Immature natural killer cell (primary cell): ENCODE measurements at regions not wholly inside any gene's neighbourhood (a gene's known extent, or its start where the extent isn't known, plus 50 kb on each side); places are given as distances from the start of the nearest gene placed in this dataset.

Experiments
- DNase-seq, 3 donors: peaks; one replicate each; pipeline ENCODE4 v3.0.0; 2022; ENCODE audit warnings: mixed read lengths in 1 of 3
- H3K27ac Mint-ChIP-seq, 6 donors: one replicate each; pipeline ENCODE4 v1.8.0; 2020; ENCODE audit warnings: mixed read lengths in 6 of 6, mild to moderate bottlenecking in 5 of 6, inconsistent platforms in 4 of 6, moderate library complexity in 3 of 6
- H3K27me3 Mint-ChIP-seq, 3 donors: one replicate each; pipeline ENCODE4 v1.8.0; 2020 to 2021; ENCODE audit warnings: low read depth in 3 of 3, mild to moderate bottlenecking in 3 of 3, mixed read lengths in 3 of 3, moderate library complexity in 3 of 3, inconsistent platforms in 1 of 3
- H3K36me3 Mint-ChIP-seq, 3 donors: one replicate each; pipeline ENCODE4 v1.8.0; 2020; ENCODE audit warnings: mixed read lengths in 3 of 3, inconsistent platforms in 2 of 3, mild to moderate bottlenecking in 2 of 3
- H3K4me1 Mint-ChIP-seq, 2 donors: one replicate each; pipeline ENCODE4 v1.8.0; 2020; ENCODE audit warnings: inconsistent platforms in 2 of 2, mild to moderate bottlenecking in 2 of 2, mixed read lengths in 2 of 2, moderate library complexity in 1 of 2
- H3K4me3 Mint-ChIP-seq, 5 donors: one replicate each; pipeline ENCODE4 v1.8.0; 2020; ENCODE audit warnings: mild to moderate bottlenecking in 5 of 5, mixed read lengths in 5 of 5, inconsistent platforms in 3 of 5, moderate library complexity in 3 of 5
- H3K9me3 Mint-ChIP-seq, 6 donors: one replicate each; pipeline ENCODE4 v1.8.0; 2020; ENCODE audit warnings: mild to moderate bottlenecking in 6 of 6, mixed read lengths in 6 of 6, inconsistent platforms in 4 of 6, moderate library complexity in 3 of 6

DNA sequence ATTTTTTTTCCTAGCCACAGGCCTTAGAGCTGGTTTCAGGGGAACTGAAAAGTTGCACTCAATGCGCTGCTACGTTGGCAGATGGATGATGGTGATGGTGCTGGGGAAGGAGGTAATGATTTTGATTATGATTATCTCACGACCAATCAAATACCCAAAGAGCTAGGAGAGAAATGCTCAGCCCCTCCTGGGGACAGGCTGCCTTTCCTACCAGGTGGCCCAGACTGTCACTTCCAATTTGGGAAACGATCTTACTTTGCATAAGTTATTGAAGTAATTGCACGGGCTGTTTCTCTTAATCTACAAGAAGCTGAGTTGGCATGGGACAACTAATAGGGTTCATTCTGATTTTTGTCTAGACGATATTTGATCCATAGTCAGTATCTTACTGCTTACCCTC is 379.7 kb upstream of the EEF2KMT start:
- peaks cover 1 to 6% (median 4%) of the 10 kb centered on the region in 3 donors for H3K27me3 Mint-ChIP-seq
- no peak overlapping the region for H3K4me3 Mint-ChIP-seq
- no peaks in the 10 kb centered on the region for H3K36me3 Mint-ChIP-seq
- no peak for DNase-seq
- H3K27ac Mint-ChIP-seq = no peak overlapping the region
- H3K4me1 Mint-ChIP-seq = no peaks in the 10 kb centered on the region
- H3K9me3 Mint-ChIP-seq = no peaks in the 10 kb centered on the region

DNA sequence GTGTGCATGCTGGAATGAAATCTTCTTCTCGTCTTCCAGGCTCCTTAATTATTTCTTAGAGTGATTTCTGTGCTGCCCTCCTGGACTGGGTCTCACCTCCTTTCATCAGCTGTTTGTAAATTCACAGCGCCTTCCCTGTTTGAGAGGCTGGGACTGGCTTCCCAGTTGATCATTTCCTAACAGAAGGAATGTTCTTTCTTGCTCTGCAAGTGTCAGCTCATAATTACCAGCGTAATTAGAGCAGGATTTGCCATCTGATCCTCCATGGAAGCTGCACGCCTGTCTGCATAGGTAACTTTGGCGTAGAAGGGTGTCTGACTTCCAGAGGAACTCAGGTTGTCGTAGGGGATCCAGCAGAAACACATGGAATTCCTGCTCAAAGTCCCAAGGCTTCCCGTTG is 375.0 kb upstream of the EEF2KMT start:
- H3K4me3 Mint-ChIP-seq = no peak overlapping the region
- peaks cover 4 to 6% (median 6%) of the 10 kb centered on the region in 3 donors for H3K27me3 Mint-ChIP-seq
- no peak for DNase-seq
- H3K9me3 Mint-ChIP-seq = peaks cover 0 to 2% (median 0%) of the 10 kb centered on the region in 6 donors
- no peaks in the 10 kb centered on the region for H3K4me1 Mint-ChIP-seq
- no peaks in the 10 kb centered on the region for H3K36me3 Mint-ChIP-seq
- no peak overlapping the region for H3K27ac Mint-ChIP-seq

GRCh38 chr16:5468488-5468887 is 370.9 kb upstream of the EEF2KMT start:
- H3K9me3 Mint-ChIP-seq = peaks cover 0 to 2% (median 0%) of the 10 kb centered on the region in 6 donors
- peaks cover 0 to 8% (median 6%) of the 10 kb centered on the region in 3 donors for H3K27me3 Mint-ChIP-seq
- no peak overlapping the region for H3K27ac Mint-ChIP-seq
- no peaks in the 10 kb centered on the region for H3K4me1 Mint-ChIP-seq
- no peak overlapping the region for H3K4me3 Mint-ChIP-seq
- no peaks in the 10 kb centered on the region for H3K36me3 Mint-ChIP-seq
- DNase-seq = no peak

GRCh38 chr16:5467552-5467951 is 370.0 kb upstream of the EEF2KMT start:
- Mint-ChIP-seq H3K27ac (no peak overlapping the region), H3K36me3 (no peaks in the 10 kb centered on the region), H3K4me3 (no peak overlapping the region), H3K27me3 (peaks cover 2 to 8% (median 5%) of the 10 kb centered on the region in 3 donors), H3K9me3 (peaks cover 0 to 2% (median 0%) of the 10 kb centered on the region in 6 donors), H3K4me1 (no peaks in the 10 kb centered on the region)
- no peak for DNase-seq

- DNase-seq = no peak
- H3K4me3 Mint-ChIP-seq = no peak overlapping the region
- peaks cover 3 to 6% (median 3%) of the 10 kb centered on the region in 3 donors for H3K27me3 Mint-ChIP-seq
- no peaks in the 10 kb centered on the region for H3K4me1 Mint-ChIP-seq
- peaks cover 0 to 2% (median 0%) of the 10 kb centered on the region in 6 donors for H3K9me3 Mint-ChIP-seq
- no peak overlapping the region for H3K27ac Mint-ChIP-seq
- no peaks in the 10 kb centered on the region for H3K36me3 Mint-ChIP-seq
These were observed 369.0 kb upstream of the EEF2KMT start for GRCh38 chr16:5466551-5466950.

GRCh38 chr16:5465714-5466113 is 368.1 kb upstream of the EEF2KMT start:
- Mint-ChIP-seq H3K27ac (no peak overlapping the region), H3K36me3 (no peaks in the 10 kb centered on the region), H3K4me3 (no peak overlapping the region), H3K4me1 (no peaks in the 10 kb centered on the region), H3K9me3 (peaks cover 0 to 2% (median 0%) of the 10 kb centered on the region in 6 donors), H3K27me3 (peaks cover 3 to 7% (median 3%) of the 10 kb centered on the region in 3 donors)
- no peak for DNase-seq

GRCh38 chr16:5463820-5464219 is 366.2 kb upstream of the EEF2KMT start:
- no peak overlapping the region for H3K4me3 Mint-ChIP-seq
- H3K9me3 Mint-ChIP-seq = peaks cover 0 to 2% (median 0%) of the 10 kb centered on the region in 6 donors

GRCh38 chr16:5461574-5461973 is 364.0 kb upstream of the EEF2KMT start:
- Mint-ChIP-seq H3K9me3 (peaks cover 0 to 1% (median 0%) of the 10 kb centered on the region in 6 donors), H3K27me3 (peaks cover 2 to 9% (median 7%) of the 10 kb centered on the region in 3 donors), H3K27ac (no peak overlapping the region), H3K4me3 (no peak overlapping the region), H3K4me1 (no peaks in the 10 kb centered on the region), H3K36me3 (no peaks in the 10 kb centered on the region)
- no peak for DNase-seq

More at GRCh38 chr16:5463820-5464219, 366.2 kb upstream of the EEF2KMT start:
- no peaks in the 10 kb centered on the region for H3K36me3 Mint-ChIP-seq
- peaks cover 5 to 9% (median 7%) of the 10 kb centered on the region in 3 donors for H3K27me3 Mint-ChIP-seq
- H3K4me1 Mint-ChIP-seq = no peaks in the 10 kb centered on the region
- no peak for DNase-seq
- no peak overlapping the region for H3K27ac Mint-ChIP-seq

GRCh38 chr16:5461141-5461540 is 363.5 kb upstream of the EEF2KMT start:
- Mint-ChIP-seq H3K4me1 (no peaks in the 10 kb centered on the region), H3K27ac (no peak overlapping the region), H3K36me3 (no peaks in the 10 kb centered on the region), H3K9me3 (peaks cover 0 to 2% (median 0%) of the 10 kb centered on the region in 6 donors), H3K27me3 (peaks cover 2 to 8% (median 7%) of the 10 kb centered on the region in 3 donors), H3K4me3 (no peak overlapping the region)
- DNase-seq = no peak

GRCh38 chr16:5460701-5461100 is 363.1 kb upstream of the EEF2KMT start:
- DNase-seq = no peak
- H3K36me3 Mint-ChIP-seq = no peaks in the 10 kb centered on the region
- H3K27ac Mint-ChIP-seq = no peak overlapping the region
- H3K4me3 Mint-ChIP-seq = no peak overlapping the region
- peaks cover 2 to 8% (median 7%) of the 10 kb centered on the region in 3 donors for H3K27me3 Mint-ChIP-seq
- H3K9me3 Mint-ChIP-seq = peaks cover 0 to 2% (median 0%) of the 10 kb centered on the region in 6 donors
- no peaks in the 10 kb centered on the region for H3K4me1 Mint-ChIP-seq

- Mint-ChIP-seq H3K27ac (no peak overlapping the region), H3K27me3 (peaks cover 2 to 8% (median 7%) of the 10 kb centered on the region in 3 donors), H3K36me3 (no peaks in the 10 kb centered on the region), H3K4me3 (no peak overlapping the region), H3K4me1 (no peaks in the 10 kb centered on the region), H3K9me3 (peaks cover 0 to 2% (median 0%) of the 10 kb centered on the region in 6 donors)
- no peak for DNase-seq
These were observed 362.3 kb upstream of the EEF2KMT start for GRCh38 chr16:5459863-5460262.

DNA sequence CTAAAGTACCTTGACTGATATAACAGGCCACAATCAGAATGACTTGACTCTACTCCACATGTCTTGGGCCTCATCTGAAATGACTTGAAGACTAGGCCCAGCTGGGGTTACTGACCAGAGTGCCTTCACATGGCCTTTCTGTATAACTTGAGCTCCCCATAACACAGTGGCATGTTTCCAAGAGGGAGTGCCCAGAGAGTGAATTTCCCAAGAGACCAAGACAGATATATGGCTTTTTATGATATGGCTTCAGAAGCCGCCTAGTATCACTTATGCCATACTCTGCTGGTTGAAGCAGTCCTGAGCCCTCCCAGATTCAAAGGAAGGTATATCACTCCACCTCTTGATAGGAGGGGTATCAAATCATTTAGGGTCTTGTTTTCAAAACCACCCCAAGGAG is 357.5 kb upstream of the EEF2KMT start:
- Mint-ChIP-seq H3K9me3 (peaks cover 0 to 2% (median 0%) of the 10 kb centered on the region in 6 donors), H3K27ac (no peak overlapping the region), H3K36me3 (no peaks in the 10 kb centered on the region), H3K4me1 (no peaks in the 10 kb centered on the region), H3K27me3 (peaks cover 1 to 8% (median 4%) of the 10 kb centered on the region in 3 donors), H3K4me3 (no peak overlapping the region)
- no peak for DNase-seq

DNA sequence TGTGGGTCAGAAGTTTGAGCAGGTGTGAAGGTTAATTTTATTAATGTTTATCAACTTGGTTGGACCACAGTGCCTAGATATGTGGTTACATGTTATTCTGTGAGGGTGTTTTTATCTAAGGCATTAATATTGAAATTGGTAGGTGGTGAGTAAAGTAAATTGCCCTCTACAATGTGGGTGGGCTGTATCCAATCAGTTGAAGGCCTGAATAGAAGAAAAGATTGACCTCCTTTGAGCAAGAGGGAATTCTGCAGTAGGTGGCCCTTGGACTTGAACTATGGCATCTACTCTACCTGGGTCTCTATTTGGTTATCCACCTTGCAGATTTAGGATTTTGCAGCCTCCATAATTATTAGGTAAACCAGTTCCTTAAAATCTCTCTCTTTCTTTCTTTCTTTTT is 356.8 kb upstream of the EEF2KMT start:
- peaks cover 1 to 4% (median 2%) of the 10 kb centered on the region in 3 donors for H3K27me3 Mint-ChIP-seq
- no peak for DNase-seq
- no peaks in the 10 kb centered on the region for H3K36me3 Mint-ChIP-seq
- H3K4me3 Mint-ChIP-seq = no peak overlapping the region
- peaks cover 0 to 2% (median 0%) of the 10 kb centered on the region in 6 donors for H3K9me3 Mint-ChIP-seq
- H3K27ac Mint-ChIP-seq = no peak overlapping the region
- H3K4me1 Mint-ChIP-seq = no peaks in the 10 kb centered on the region

DNA sequence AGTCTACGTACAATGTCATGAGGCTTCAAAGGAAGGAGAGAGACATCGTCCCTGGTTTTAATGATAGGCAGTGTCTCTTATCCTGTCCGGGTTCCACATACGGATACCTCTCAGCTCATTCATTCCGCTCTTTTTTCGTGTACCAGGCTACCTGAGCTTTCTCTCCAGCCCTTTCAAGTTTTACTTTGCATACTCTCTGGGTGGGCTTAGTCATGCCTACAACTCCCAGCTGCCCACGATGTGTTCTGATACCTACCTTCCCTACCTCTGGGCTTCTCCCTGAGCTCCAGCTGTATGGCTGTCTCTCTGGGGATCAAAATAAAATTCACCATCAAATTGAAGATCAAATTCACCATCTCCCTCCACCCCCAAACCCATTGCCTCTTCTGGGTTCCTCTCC is 354.0 kb upstream of the EEF2KMT start:
- H3K9me3 Mint-ChIP-seq = peaks cover 0 to 1% (median 0%) of the 10 kb centered on the region in 6 donors
- DNase-seq = no peak
- H3K4me3 Mint-ChIP-seq = no peak overlapping the region
- peaks cover 1 to 3% (median 2%) of the 10 kb centered on the region in 3 donors for H3K27me3 Mint-ChIP-seq
- no peaks in the 10 kb centered on the region for H3K36me3 Mint-ChIP-seq
- H3K27ac Mint-ChIP-seq = no peak overlapping the region
- no peaks in the 10 kb centered on the region for H3K4me1 Mint-ChIP-seq

- Mint-ChIP-seq H3K27ac (no peak overlapping the region), H3K9me3 (no peaks in the 10 kb centered on the region), H3K4me1 (no peaks in the 10 kb centered on the region), H3K4me3 (no peak overlapping the region), H3K27me3 (peaks cover 1 to 4% (median 2%) of the 10 kb centered on the region in 3 donors), H3K36me3 (no peaks in the 10 kb centered on the region)
- no peak for DNase-seq
These were observed 353.0 kb upstream of the EEF2KMT start for GRCh38 chr16:5450409-5451104.
